ENCODE measurements at regions not wholly inside any gene's neighbourhood (a gene's known extent, or its start where the extent isn't known, plus 50 kb on each side); places are given as distances from the start of the nearest gene placed in this dataset.

DNA sequence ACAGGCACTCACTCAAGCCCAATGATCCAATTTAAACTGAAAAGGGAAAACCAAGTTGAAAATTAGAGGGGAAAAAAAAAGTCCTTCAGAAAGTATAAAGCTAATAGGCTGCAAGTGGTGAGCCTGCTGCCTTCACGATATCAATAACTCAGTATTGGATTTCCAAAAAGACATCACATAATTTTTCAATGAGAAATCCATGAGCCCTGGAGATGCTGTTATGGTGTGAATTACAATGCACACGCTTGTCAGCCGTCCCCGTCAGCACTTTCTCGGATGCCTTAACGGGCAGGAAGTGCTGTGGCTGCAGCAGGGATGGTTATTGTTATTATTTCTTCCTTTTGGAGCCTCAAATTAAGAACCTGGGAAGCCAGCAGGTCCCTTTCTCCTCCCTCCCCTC lies 138.5 kb downstream of the DHX35 start:
- Histone ChIP-seq H3K4me1 (replicated peaks; ENCODE audit: insufficient read depth) (no peaks in the 10 kb centered on the region), H3K27me3 (ENCODE audit: insufficient read depth, low read depth) (peaks cover 49% of the 10 kb centered on the region), H3K27ac (no peak overlapping the region), H3F3A (ENCODE audit: insufficient read depth, low read depth) (no peaks in the 10 kb centered on the region), H3K4me2 (no peak overlapping the region), H2AFZ (no peak overlapping the region), H3K9me2 (ENCODE audit: insufficient read depth) (no peaks in the 10 kb centered on the region), H3K79me2 (ENCODE audit: low read depth) (no peaks in the 10 kb centered on the region), H3K36me3 (ENCODE audit: low read depth) (no peaks in the 10 kb centered on the region), H3K4me3 (no peak overlapping the region), H4K20me1 (ENCODE audit: insufficient read depth) (no peaks in the 10 kb centered on the region), H3K9me3 (ENCODE audit: insufficient read depth, low read depth) (peaks cover 13% of the 10 kb centered on the region)
- intact Hi-C loops (cut with micrococcal nuclease; ENCODE audit: unreplicated experiment) = no loop called here
- TF ChIP-seq, protein P1, sequence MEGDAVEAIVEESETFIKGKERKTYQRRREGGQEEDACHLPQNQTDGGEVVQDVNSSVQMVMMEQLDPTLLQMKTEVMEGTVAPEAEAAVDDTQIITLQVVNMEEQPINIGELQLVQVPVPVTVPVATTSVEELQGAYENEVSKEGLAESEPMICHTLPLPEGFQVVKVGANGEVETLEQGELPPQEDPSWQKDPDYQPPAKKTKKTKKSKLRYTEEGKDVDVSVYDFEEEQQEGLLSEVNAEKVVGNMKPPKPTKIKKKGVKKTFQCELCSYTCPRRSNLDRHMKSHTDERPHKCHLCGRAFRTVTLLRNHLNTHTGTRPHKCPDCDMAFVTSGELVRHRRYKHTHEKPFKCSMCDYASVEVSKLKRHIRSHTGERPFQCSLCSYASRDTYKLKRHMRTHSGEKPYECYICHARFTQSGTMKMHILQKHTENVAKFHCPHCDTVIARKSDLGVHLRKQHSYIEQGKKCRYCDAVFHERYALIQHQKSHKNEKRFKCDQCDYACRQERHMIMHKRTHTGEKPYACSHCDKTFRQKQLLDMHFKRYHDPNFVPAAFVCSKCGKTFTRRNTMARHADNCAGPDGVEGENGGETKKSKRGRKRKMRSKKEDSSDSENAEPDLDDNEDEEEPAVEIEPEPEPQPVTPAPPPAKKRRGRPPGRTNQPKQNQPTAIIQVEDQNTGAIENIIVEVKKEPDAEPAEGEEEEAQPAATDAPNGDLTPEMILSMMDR (conservative IDR thresholded peaks at IDR 0.05) = no peak
- TF ChIP-seq EZH2 (IDR thresholded peaks at IDR 0.05; ENCODE audit: low read depth) = no peak
- DNase-seq = no peak
- ChIA-PET POLR2A (ENCODE audit: unreplicated experiment) (no interaction called here), CTCF (interaction anchor here (0.7 kb wide), 1 partner anchor 177 kb away, joined by 4 read pairs; no protein-coding TSS in a partner anchor)
- BruUV-seq (replicated peaks) = no TSS peak

DNA sequence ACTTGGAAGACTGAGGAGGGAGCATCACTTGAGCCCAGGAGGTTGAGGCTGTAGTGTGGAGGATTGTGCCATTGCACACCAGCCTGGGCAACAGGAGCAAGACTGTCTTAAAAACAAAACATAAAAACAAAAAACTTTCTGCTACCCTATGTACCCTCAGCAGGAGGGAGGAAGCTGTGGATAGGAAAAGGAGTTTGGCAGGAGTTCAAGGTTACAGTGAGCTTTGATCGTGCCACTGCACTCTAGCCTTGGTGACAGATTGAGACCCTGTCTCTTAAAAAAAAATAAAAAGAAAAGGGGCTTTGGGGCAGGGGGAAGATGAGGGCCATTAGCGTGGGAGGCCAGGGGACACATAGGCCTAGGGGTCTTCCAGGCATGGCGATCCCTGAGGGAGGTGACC lies 135.7 kb downstream of the DHX35 start:
- CTCF ChIA-PET = no interaction called here
- no peaks in the 10 kb centered on the region for H3F3A ChIP-seq (ENCODE audit: insufficient read depth, low read depth)
- 0 out of 2 replicates have a peak, but pooled peaks cover 2% of the 10 kb centered on the region for H3K9me3 ChIP-seq (ENCODE audit: insufficient read depth, low read depth)

DNA sequence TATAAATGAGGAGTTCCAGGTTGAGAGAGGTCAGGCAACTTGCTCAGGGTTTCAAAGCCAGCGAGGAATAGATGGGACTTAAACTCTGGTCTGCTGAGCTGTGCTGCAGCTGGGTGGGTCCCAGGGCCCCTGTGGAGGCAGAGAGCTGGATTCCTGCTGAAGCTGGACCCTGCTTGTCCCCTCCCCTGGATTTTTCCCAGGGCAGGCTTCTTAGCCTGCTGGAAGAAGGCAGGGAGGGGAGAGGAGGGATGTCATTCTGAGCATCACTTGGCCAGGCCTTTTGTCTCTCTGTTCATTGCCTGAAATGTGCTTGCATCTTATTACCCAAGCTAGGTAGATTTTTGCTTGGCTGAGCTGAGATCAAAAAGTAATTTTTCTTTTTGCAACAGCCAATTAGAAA lies 133.7 kb downstream of the DHX35 start:
- Histone ChIP-seq H3K27me3 (ENCODE audit: insufficient read depth, low read depth) (peaks cover 68% of the 10 kb centered on the region), H3K4me3 (no peak overlapping the region), H3K27ac (no peak overlapping the region), H3K4me1 (replicated peaks; ENCODE audit: insufficient read depth) (no peaks in the 10 kb centered on the region), H3K9me2 (ENCODE audit: insufficient read depth) (no peaks in the 10 kb centered on the region), H3K36me3 (ENCODE audit: low read depth) (no peaks in the 10 kb centered on the region), H4K20me1 (ENCODE audit: insufficient read depth) (no peaks in the 10 kb centered on the region), H3F3A (ENCODE audit: insufficient read depth, low read depth) (no peaks in the 10 kb centered on the region), H2AFZ (no peak overlapping the region), H3K79me2 (ENCODE audit: low read depth) (no peaks in the 10 kb centered on the region), H3K4me2 (no peak overlapping the region), H3K9me3 (ENCODE audit: insufficient read depth, low read depth) (no peaks in the 10 kb centered on the region)
- TF ChIP-seq, protein P1 (conservative IDR thresholded peaks at IDR 0.05) = no peak
- no peak for TF ChIP-seq EZH2 (IDR thresholded peaks at IDR 0.05; ENCODE audit: low read depth)
- intact Hi-C loops (cut with micrococcal nuclease; ENCODE audit: unreplicated experiment) = no loop called here
- no peak for DNase-seq
- no TSS peak for BruUV-seq (replicated peaks)
- CTCF ChIA-PET = no interaction called here
- POLR2A ChIA-PET (ENCODE audit: unreplicated experiment) = no interaction called here

More for the DNA sequence above, 135.7 kb downstream of the DHX35 start:
- TF ChIP-seq EZH2 (IDR thresholded peaks at IDR 0.05; ENCODE audit: low read depth) = no peak
- TF ChIP-seq, protein P1 (conservative IDR thresholded peaks at IDR 0.05) = no peak
- H3K4me2 ChIP-seq = no peak overlapping the region
- no peaks in the 10 kb centered on the region for H3K4me1 ChIP-seq (replicated peaks; ENCODE audit: insufficient read depth)
- H3K9me2 ChIP-seq (ENCODE audit: insufficient read depth) = no peaks in the 10 kb centered on the region
- peaks cover 63% of the 10 kb centered on the region for H3K27me3 ChIP-seq (ENCODE audit: insufficient read depth, low read depth)
- intact Hi-C loops (cut with micrococcal nuclease; ENCODE audit: unreplicated experiment) = no loop called here
- no peak overlapping the region for H3K27ac ChIP-seq
- H3K36me3 ChIP-seq (ENCODE audit: low read depth) = no peaks in the 10 kb centered on the region
- POLR2A ChIA-PET (ENCODE audit: unreplicated experiment) = no interaction called here
- no TSS peak for BruUV-seq (replicated peaks)
- H3K4me3 ChIP-seq = no peak overlapping the region
- no peak for DNase-seq
- H2AFZ ChIP-seq = no peak overlapping the region
- H4K20me1 ChIP-seq (ENCODE audit: insufficient read depth) = no peaks in the 10 kb centered on the region
- no peaks in the 10 kb centered on the region for H3K79me2 ChIP-seq (ENCODE audit: low read depth)
